B cell (primary cell): ENCODE measurements at regions not wholly inside any gene's neighbourhood (a gene's known extent, or its start where the extent isn't known, plus 50 kb on each side); places are given as distances from the start of the nearest gene placed in this dataset.

Source experiments
- EZH2 ChIP-seq: IDR thresholded peaks from 2 replicates; pipeline ENCODE4 v1.6.1; 2012; ENCODE audit warnings: borderline replicate concordance, low read depth, mild to moderate bottlenecking, moderate library complexity, low read length; ENCODE audit not compliant: insufficient read depth, poor library complexity, severe bottlenecking
- TF ChIP-seq, protein P1 (sequence below): fragments of 200-600 bp; IDR thresholded peaks from one replicate; pipeline ENCODE4 v1.8.0; 2022; ENCODE audit warnings: antibody characterized with exemption, mild to moderate bottlenecking

GRCh38 chr12:5102806-5103205 is 59.1 kb downstream of the KCNA5 start:
- TF ChIP-seq, protein P1, sequence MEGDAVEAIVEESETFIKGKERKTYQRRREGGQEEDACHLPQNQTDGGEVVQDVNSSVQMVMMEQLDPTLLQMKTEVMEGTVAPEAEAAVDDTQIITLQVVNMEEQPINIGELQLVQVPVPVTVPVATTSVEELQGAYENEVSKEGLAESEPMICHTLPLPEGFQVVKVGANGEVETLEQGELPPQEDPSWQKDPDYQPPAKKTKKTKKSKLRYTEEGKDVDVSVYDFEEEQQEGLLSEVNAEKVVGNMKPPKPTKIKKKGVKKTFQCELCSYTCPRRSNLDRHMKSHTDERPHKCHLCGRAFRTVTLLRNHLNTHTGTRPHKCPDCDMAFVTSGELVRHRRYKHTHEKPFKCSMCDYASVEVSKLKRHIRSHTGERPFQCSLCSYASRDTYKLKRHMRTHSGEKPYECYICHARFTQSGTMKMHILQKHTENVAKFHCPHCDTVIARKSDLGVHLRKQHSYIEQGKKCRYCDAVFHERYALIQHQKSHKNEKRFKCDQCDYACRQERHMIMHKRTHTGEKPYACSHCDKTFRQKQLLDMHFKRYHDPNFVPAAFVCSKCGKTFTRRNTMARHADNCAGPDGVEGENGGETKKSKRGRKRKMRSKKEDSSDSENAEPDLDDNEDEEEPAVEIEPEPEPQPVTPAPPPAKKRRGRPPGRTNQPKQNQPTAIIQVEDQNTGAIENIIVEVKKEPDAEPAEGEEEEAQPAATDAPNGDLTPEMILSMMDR, result no peak
- no peak for TF ChIP-seq EZH2
